Colonic mucosa (tissue), 4 donors: ENCODE measurements at regions not wholly inside any gene's neighbourhood (a gene's known extent, or its start where the extent isn't known, plus 50 kb on each side); places are given as distances from the start of the nearest gene placed in this dataset.
"Not testable (repeated sequence)": the region's sequence is repeated elsewhere in the genome, so short reads cannot be mapped to it uniquely, and the experiment has no call there.

ENCODE experiments used
- DNase-seq: peaks from one replicate; pipeline ENCODE4 v3.0.0-alpha.2; 2020
- H3K27ac ChIP-seq: fragments of 200-600 bp; one replicate; pipeline ENCODE4 v1.8.0; 2021
- H3K27me3 ChIP-seq: fragments of 200-600 bp; one replicate; pipeline ENCODE4 v1.8.0; 2021
- H3K36me3 ChIP-seq: fragments of 200-600 bp; one replicate; pipeline ENCODE4 v1.8.0; 2021
- H3K4me1 ChIP-seq: fragments of 200-600 bp; one replicate; pipeline ENCODE4 v1.8.0; 2021; ENCODE audit warnings: mild to moderate bottlenecking
- H3K4me3 ChIP-seq: fragments of 200-600 bp; one replicate; pipeline ENCODE4 v1.8.0; 2021
- H3K9ac ChIP-seq, 2 donors: one replicate each; pipeline ENCODE4 v1.7.0; 2013; ENCODE audit warnings: control low read depth in 2 of 2, low read depth in 2 of 2, low read length in 2 of 2
- H3K9me3 ChIP-seq: fragments of 200-600 bp; one replicate; pipeline ENCODE4 v1.8.0; 2021
- CTCF ChIP-seq: fragments of 200-600 bp; IDR thresholded peaks from one replicate; pipeline ENCODE4 v1.8.0; 2022; ENCODE audit warnings: antibody characterized with exemption, mild to moderate bottlenecking
- intact Hi-C: fragments of 100-400 bp; cut with DNase I; formaldehyde crosslinking; loops from one replicate; pipeline ENCODE4 v1.14.1; 2022
- donor health status: healthy.
- donor health status: DM: no; HTN: no; CAD: no.
- donor health status: DM: no; HTN: no; CAD: no.

GRCh38 chr18:9000733-9001132, 101.8 kb upstream of the NDUFV2 start:
- no peaks in the 10 kb centered on the region for H3K9me3 ChIP-seq
- no peaks in the 10 kb centered on the region for H3K36me3 ChIP-seq
- no peak overlapping the region for H3K9ac ChIP-seq
- H3K4me1 ChIP-seq: no peaks in the 10 kb centered on the region
- intact Hi-C loops: no loop called here
- H3K4me3 ChIP-seq: no peak overlapping the region
- no peak for DNase-seq
- no peak for TF ChIP-seq CTCF
- H3K27me3 ChIP-seq: no peaks in the 10 kb centered on the region
- no peak overlapping the region for H3K27ac ChIP-seq

- H3K36me3 ChIP-seq: no peaks in the 10 kb centered on the region
- intact Hi-C loops: no loop called here
- DNase-seq: no peak
- H3K27me3 ChIP-seq: no peaks in the 10 kb centered on the region
- H3K4me1 ChIP-seq: no peaks in the 10 kb centered on the region
- TF ChIP-seq CTCF: no peak
- H3K4me3 ChIP-seq: no peak overlapping the region
- H3K9ac ChIP-seq: no peak overlapping the region
- no peak overlapping the region for H3K27ac ChIP-seq
- no peaks in the 10 kb centered on the region for H3K9me3 ChIP-seq
These were observed 101.3 kb upstream of the NDUFV2 start for GRCh38 chr18:9001209-9001608.

- Histone ChIP-seq H3K27ac (no peak overlapping the region), H3K4me1 (no peaks in the 10 kb centered on the region), H3K27me3 (no peaks in the 10 kb centered on the region), H3K36me3 (no peaks in the 10 kb centered on the region), H3K4me3 (no peak overlapping the region), H3K9ac (no peak overlapping the region), H3K9me3 (no peaks in the 10 kb centered on the region)
- no peak for DNase-seq
- intact Hi-C loops: no loop called here
- TF ChIP-seq CTCF: no peak
These were observed 98.9 kb upstream of the NDUFV2 start for GRCh38 chr18:9003406-9004100.

GRCh38 chr18:9004308-9004707, 98.2 kb upstream of the NDUFV2 start:
- H3K27me3 ChIP-seq, intact Hi-C loops, H3K9ac ChIP-seq, H3K9me3 ChIP-seq, H3K4me3 ChIP-seq, H3K36me3 ChIP-seq, DNase-seq, H3K27ac ChIP-seq, H3K4me1 ChIP-seq: not testable (repeated sequence)

- intact Hi-C loops, DNase-seq, H3K9me3 ChIP-seq, H3K27me3 ChIP-seq, H3K4me3 ChIP-seq, H3K36me3 ChIP-seq, H3K9ac ChIP-seq, H3K27ac ChIP-seq, H3K4me1 ChIP-seq: not testable (repeated sequence)
These were observed 94.8 kb upstream of the NDUFV2 start for GRCh38 chr18:9007700-9008099.

- TF ChIP-seq CTCF: no peak
- H3K27me3 ChIP-seq: no peaks in the 10 kb centered on the region
- H3K27ac ChIP-seq: no peak overlapping the region
- intact Hi-C loops: no loop called here
- no peak overlapping the region for H3K4me3 ChIP-seq
- H3K9ac ChIP-seq: no peak overlapping the region
- H3K36me3 ChIP-seq: no peaks in the 10 kb centered on the region
- no peaks in the 10 kb centered on the region for H3K4me1 ChIP-seq
- DNase-seq: no peak
- H3K9me3 ChIP-seq: no peaks in the 10 kb centered on the region
These were observed 94.2 kb upstream of the NDUFV2 start for GRCh38 chr18:9008200-9008708.
